Thoracic aorta (tissue), 2 donors: ENCODE measurements at regions not wholly inside any gene's neighbourhood (a gene's known extent, or its start where the extent isn't known, plus 50 kb on each side); places are given as distances from the start of the nearest gene placed in this dataset.

ENCODE experiments used
- ATAC-seq: fragments of 150-250 bp; one replicate; pipeline ENCODE4 v1.8.0; 2017; ENCODE audit warnings: low read depth; ENCODE audit not compliant: insufficient number of reproducible peaks, low FRiP score
- DNase-seq: peaks from one replicate; pipeline ENCODE4 v3.0.0-alpha.2; 2020; ENCODE audit warnings: low spot score
- H3K27ac ChIP-seq, 2 donors: fragments of 200-600 bp; sonication (generic); 1 replicate in 1 of 2; 2 replicates in 1 of 2; pipeline ENCODE4 v1.5.1; 2016; ENCODE audit warnings: mild to moderate bottlenecking in 2 of 2, moderate library complexity in 2 of 2
- H3K27me3 ChIP-seq: fragments of 200-600 bp; sonication (generic); replicated peaks from 2 replicates; pipeline ENCODE4 v1.6.0; 2016; ENCODE audit warnings: mild to moderate bottlenecking; ENCODE audit not compliant: insufficient read depth
- H3K36me3 ChIP-seq: fragments of 200-600 bp; sonication (generic); one replicate; pipeline ENCODE4 v1.5.1; 2016
- H3K4me1 ChIP-seq, 2 donors: fragments of 200-600 bp; sonication (generic); 1 replicate in 1 of 2; 2 replicates in 1 of 2; pipeline versions ENCODE4 v1.5.1 to v1.6.0; 2016; ENCODE audit warnings: low read depth in 2 of 2, mild to moderate bottlenecking in 1 of 2; ENCODE audit not compliant: control insufficient read depth in 1 of 2
- H3K4me3 ChIP-seq: fragments of 200-600 bp; sonication (generic); 2 replicates; pipeline ENCODE4 v1.5.1; 2016; ENCODE audit warnings: mild to moderate bottlenecking
- H3K9me3 ChIP-seq: fragments of 200-600 bp; sonication (generic); 2 replicates; pipeline ENCODE4 v1.5.1; 2016
- CTCF ChIP-seq: fragments of 200-600 bp; sonication (generic); IDR thresholded peaks from one replicate; pipeline ENCODE4 v1.5.1; 2019; ENCODE audit warnings: antibody characterized with exemption

- no peak overlapping the region for H3K27ac ChIP-seq
- TF ChIP-seq CTCF = no peak
These were observed 469.7 kb upstream of the JAG1 start for GRCh38 chr20:11143481-11143880.

GRCh38 chr20:11144114-11144950, 470.5 kb upstream of the JAG1 start:
- no peaks in the 10 kb centered on the region for H3K9me3 ChIP-seq
- ATAC-seq (peak; percentile 76), DNase-seq (no peak)
- no peaks in the 10 kb centered on the region for H3K27me3 ChIP-seq
- peaks cover 3 to 17% of the 10 kb centered on the region in 2 donors for H3K4me1 ChIP-seq
- no peak for TF ChIP-seq CTCF
- H3K4me3 ChIP-seq = no peak overlapping the region
- no peak overlapping the region for H3K27ac ChIP-seq
- H3K36me3 ChIP-seq = no peaks in the 10 kb centered on the region

More at GRCh38 chr20:11143481-11143880, 469.7 kb upstream of the JAG1 start:
- peaks cover 3 to 17% of the 10 kb centered on the region in 2 donors for H3K4me1 ChIP-seq
- H3K4me3 ChIP-seq = no peak overlapping the region
- H3K36me3 ChIP-seq = no peaks in the 10 kb centered on the region
- H3K9me3 ChIP-seq = no peaks in the 10 kb centered on the region
- DNase-seq (no peak), ATAC-seq (no peak)
- H3K27me3 ChIP-seq = no peaks in the 10 kb centered on the region

- DNase-seq = no peak
- no peak overlapping the region for H3K4me3 ChIP-seq
- TF ChIP-seq CTCF = no peak
- ATAC-seq = no peak
- H3K27ac ChIP-seq = no peak overlapping the region
- H3K27me3 ChIP-seq = no peaks in the 10 kb centered on the region
- peaks cover 3 to 17% of the 10 kb centered on the region in 2 donors for H3K4me1 ChIP-seq
- no peaks in the 10 kb centered on the region for H3K36me3 ChIP-seq
- no peaks in the 10 kb centered on the region for H3K9me3 ChIP-seq
These were observed 471.8 kb upstream of the JAG1 start for GRCh38 chr20:11145616-11146015.

- Histone ChIP-seq H3K36me3 (no peaks in the 10 kb centered on the region), H3K4me3 (no peak overlapping the region)
- no peak for TF ChIP-seq CTCF
These were observed 480.0 kb upstream of the JAG1 start for GRCh38 chr20:11153819-11154218.

GRCh38 chr20:11155156-11155756, 481.5 kb upstream of the JAG1 start:
- Histone ChIP-seq H3K4me1 (peaks cover 19 to 21% of the 10 kb centered on the region in 2 donors), H3K9me3 (no peaks in the 10 kb centered on the region), H3K27me3 (no peaks in the 10 kb centered on the region), H3K36me3 (no peaks in the 10 kb centered on the region), H3K27ac (no peak overlapping the region), H3K4me3 (no peak overlapping the region)
- TF ChIP-seq CTCF = no peak
- no peak for DNase-seq
- ATAC-seq = no peak

More at GRCh38 chr20:11153819-11154218, 480.0 kb upstream of the JAG1 start:
- H3K27ac ChIP-seq = no peak overlapping the region
- ATAC-seq (no peak), DNase-seq (no peak)
- H3K27me3 ChIP-seq = no peaks in the 10 kb centered on the region
- H3K9me3 ChIP-seq = no peaks in the 10 kb centered on the region
- H3K4me1 ChIP-seq = peaks cover 7 to 9% of the 10 kb centered on the region in 2 donors
